B cell (primary cell): ENCODE measurements at regions not wholly inside any gene's neighbourhood (a gene's known extent, or its start where the extent isn't known, plus 50 kb on each side); places are given as distances from the start of the nearest gene placed in this dataset.
"Not testable (repeated sequence)": the region's sequence is repeated elsewhere in the genome, so short reads cannot be mapped to it uniquely, and the experiment has no call there.

Experiments used
- CTCF ChIP-seq: fragments of 200-600 bp; IDR thresholded peaks from one replicate; pipeline ENCODE4 v1.8.0; 2022; ENCODE audit warnings: antibody characterized with exemption, mild to moderate bottlenecking
- EZH2 ChIP-seq: IDR thresholded peaks from 2 replicates; pipeline ENCODE4 v1.6.1; 2012; ENCODE audit warnings: borderline replicate concordance, low read depth, mild to moderate bottlenecking, moderate library complexity, low read length; ENCODE audit not compliant: insufficient read depth, poor library complexity, severe bottlenecking

GRCh38 chr17:22048226-22048625, 355.9 kb downstream of the KCNJ18 start:
- TF ChIP-seq CTCF, EZH2: not testable (repeated sequence)
